DND-41 (cell line): ENCODE measurements at regions not wholly inside any gene's neighbourhood (a gene's known extent, or its start where the extent isn't known, plus 50 kb on each side); places are given as distances from the start of the nearest gene placed in this dataset.

Experiments used
- ATAC-seq: fragments of 200-7000 bp; cut with Tn5 transposase; 3 replicates; pipeline ENCODE4 v1.9.1; 2021; ENCODE audit warnings: low read depth; ENCODE audit not compliant: insufficient read depth
- DNase-seq: peaks from one replicate; pipeline ENCODE4 v3.0.0-alpha.2; 2020
- H2AFZ ChIP-seq: 2 replicates; pipeline ENCODE4 v1.6.0; 2012; ENCODE audit warnings: low read depth, low read length
- H3K27ac ChIP-seq: 2 replicates; pipeline ENCODE4 v1.5.1; 2012; ENCODE audit warnings: low read length, inconsistent platforms
- H3K27me3 ChIP-seq: fragments of 200-600 bp; sonication (generic); 2 replicates; pipeline ENCODE4 v1.6.0; 2012; ENCODE audit warnings: low read length, mild to moderate bottlenecking, inconsistent platforms; ENCODE audit not compliant: insufficient read depth, poor library complexity
- H3K36me3 ChIP-seq: 2 replicates; pipeline ENCODE4 v1.5.1; 2012; ENCODE audit warnings: low read length, inconsistent platforms; ENCODE audit not compliant: insufficient read depth
- H3K4me1 ChIP-seq: 2 replicates; pipeline ENCODE4 v1.5.1; 2012; ENCODE audit warnings: mild to moderate bottlenecking, low read length; ENCODE audit not compliant: insufficient read depth
- H3K4me2 ChIP-seq: 2 replicates; pipeline ENCODE4 v1.6.0; 2012; ENCODE audit warnings: mild to moderate bottlenecking, moderate library complexity, low read length, inconsistent platforms; ENCODE audit not compliant: insufficient read depth
- H3K4me3 ChIP-seq, 2 experiments: fragments of 200-600 bp in 1 of 2; shearing (Covaris generic) in 1 of 2; 2 replicates each; pipeline ENCODE4 v1.5.1; 2012 to 2016; ENCODE audit warnings: inconsistent platforms in 2 of 2, low read length in 2 of 2, mild to moderate bottlenecking in 2 of 2, low read depth in 1 of 2, moderate library complexity in 1 of 2
- H3K79me2 ChIP-seq: 2 replicates; pipeline ENCODE4 v1.6.0; 2012; ENCODE audit warnings: low read length, inconsistent platforms; ENCODE audit not compliant: insufficient read depth
- H3K9ac ChIP-seq: 2 replicates; pipeline ENCODE4 v1.6.0; 2012; ENCODE audit warnings: low read depth, mild to moderate bottlenecking, inconsistent platforms, low read length, moderate library complexity
- H3K9me3 ChIP-seq: 2 replicates; pipeline ENCODE4 v1.5.1; 2012; ENCODE audit warnings: low read length, moderate library complexity, mild to moderate bottlenecking, inconsistent platforms; ENCODE audit not compliant: insufficient read depth, severe bottlenecking
- H4K20me1 ChIP-seq: 2 replicates; pipeline ENCODE4 v1.6.0; 2012; ENCODE audit warnings: low read length; ENCODE audit not compliant: insufficient read depth
- EZH2 ChIP-seq: IDR thresholded peaks from 3 replicates; pipeline ENCODE4 v1.6.1; 2012; ENCODE audit warnings: borderline replicate concordance, low read depth, mild to moderate bottlenecking, moderate library complexity, low read length, inconsistent platforms; ENCODE audit not compliant: severe bottlenecking
- TF ChIP-seq, protein P1 (sequence below): IDR thresholded peaks from 2 replicates; pipeline ENCODE4 v1.5.1; 2012; ENCODE audit warnings: borderline replicate concordance, low read length, moderate library complexity, mild to moderate bottlenecking; ENCODE audit not compliant: poor library complexity, severe bottlenecking; ENCODE audit errors: extremely low read depth

DNA sequence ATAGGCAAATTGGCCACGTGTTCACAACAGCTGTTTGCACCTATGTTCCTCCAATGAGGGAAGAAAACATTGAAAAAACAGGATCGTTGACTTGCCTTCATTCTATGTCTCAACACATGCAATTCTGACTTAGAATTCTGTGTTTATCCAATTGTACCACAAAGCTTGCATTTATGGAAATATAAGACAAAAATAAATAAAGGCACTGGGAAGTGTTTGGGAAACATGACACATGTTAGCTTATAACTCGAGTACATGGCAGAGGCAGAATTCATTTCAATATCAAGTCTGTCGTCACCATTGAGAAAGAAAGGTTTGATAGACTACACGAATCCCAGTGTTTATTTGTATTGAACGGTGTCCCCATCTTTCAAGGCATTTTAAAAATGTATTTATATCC is 291.2 kb downstream of the AHR start:
- no peaks in the 10 kb centered on the region for H3K36me3 ChIP-seq
- H3K4me2 ChIP-seq = no peak overlapping the region
- H3K27me3 ChIP-seq = no peaks in the 10 kb centered on the region
- no peaks in the 10 kb centered on the region for H3K9me3 ChIP-seq
- no peaks in the 10 kb centered on the region for H4K20me1 ChIP-seq
- no peak for DNase-seq
- ATAC-seq = no peak
- H3K79me2 ChIP-seq = no peaks in the 10 kb centered on the region
- TF ChIP-seq, protein P1, sequence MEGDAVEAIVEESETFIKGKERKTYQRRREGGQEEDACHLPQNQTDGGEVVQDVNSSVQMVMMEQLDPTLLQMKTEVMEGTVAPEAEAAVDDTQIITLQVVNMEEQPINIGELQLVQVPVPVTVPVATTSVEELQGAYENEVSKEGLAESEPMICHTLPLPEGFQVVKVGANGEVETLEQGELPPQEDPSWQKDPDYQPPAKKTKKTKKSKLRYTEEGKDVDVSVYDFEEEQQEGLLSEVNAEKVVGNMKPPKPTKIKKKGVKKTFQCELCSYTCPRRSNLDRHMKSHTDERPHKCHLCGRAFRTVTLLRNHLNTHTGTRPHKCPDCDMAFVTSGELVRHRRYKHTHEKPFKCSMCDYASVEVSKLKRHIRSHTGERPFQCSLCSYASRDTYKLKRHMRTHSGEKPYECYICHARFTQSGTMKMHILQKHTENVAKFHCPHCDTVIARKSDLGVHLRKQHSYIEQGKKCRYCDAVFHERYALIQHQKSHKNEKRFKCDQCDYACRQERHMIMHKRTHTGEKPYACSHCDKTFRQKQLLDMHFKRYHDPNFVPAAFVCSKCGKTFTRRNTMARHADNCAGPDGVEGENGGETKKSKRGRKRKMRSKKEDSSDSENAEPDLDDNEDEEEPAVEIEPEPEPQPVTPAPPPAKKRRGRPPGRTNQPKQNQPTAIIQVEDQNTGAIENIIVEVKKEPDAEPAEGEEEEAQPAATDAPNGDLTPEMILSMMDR = no peak
- TF ChIP-seq EZH2 = no peak
- H3K4me1 ChIP-seq = no peaks in the 10 kb centered on the region
- no peak overlapping the region for H3K9ac ChIP-seq
- H3K4me3 ChIP-seq = no peak overlapping the region
- H2AFZ ChIP-seq = no peak overlapping the region
- no peak overlapping the region for H3K27ac ChIP-seq

GRCh38 chr7:17590221-17590620 is 291.8 kb downstream of the AHR start:
- Histone ChIP-seq H3K36me3 (no peaks in the 10 kb centered on the region), H3K79me2 (no peaks in the 10 kb centered on the region), H3K4me2 (no peak overlapping the region), H3K9ac (no peak overlapping the region), H2AFZ (no peak overlapping the region), H3K9me3 (no peaks in the 10 kb centered on the region), H3K27ac (no peak overlapping the region), H3K4me3 (no peak overlapping the region), H3K4me1 (no peaks in the 10 kb centered on the region), H4K20me1 (no peaks in the 10 kb centered on the region), H3K27me3 (no peaks in the 10 kb centered on the region)
- no peak for ATAC-seq
- DNase-seq = no peak
- TF ChIP-seq, protein P1 = no peak
- no peak for TF ChIP-seq EZH2

GRCh38 chr7:17593819-17594419 is 295.5 kb downstream of the AHR start:
- no peak for DNase-seq

More at GRCh38 chr7:17593819-17594419, 295.5 kb downstream of the AHR start:
- no peak overlapping the region for H3K9ac ChIP-seq
- H3K27ac ChIP-seq = no peak overlapping the region
- H3K79me2 ChIP-seq = no peaks in the 10 kb centered on the region
- ATAC-seq = no peak
- H3K9me3 ChIP-seq = no peaks in the 10 kb centered on the region
- no peak overlapping the region for H3K4me2 ChIP-seq
- no peak overlapping the region for H3K4me3 ChIP-seq
- H2AFZ ChIP-seq = no peak overlapping the region
- no peaks in the 10 kb centered on the region for H3K27me3 ChIP-seq
- H3K36me3 ChIP-seq = no peaks in the 10 kb centered on the region
- TF ChIP-seq, protein P1 = no peak
- no peak for TF ChIP-seq EZH2
- H3K4me1 ChIP-seq = no peaks in the 10 kb centered on the region
- no peaks in the 10 kb centered on the region for H4K20me1 ChIP-seq
